Activated CD4-positive, alpha-beta T cell treated with anti-CD3 and anti-CD28 coated beads, Interleukin-2, amount 10 ng/mL, durations not matched to agents 7 days and 5 days (primary cell): ENCODE measurements at regions not wholly inside any gene's neighbourhood (a gene's known extent, or its start where the extent isn't known, plus 50 kb on each side); places are given as distances from the start of the nearest gene placed in this dataset.

Experiments
- CTCF ChIA-PET: fragments of 350-600 bp; sonication (Branson Sonifier 250); formaldehyde crosslinking; loops from one replicate; lab custom pipeline; 2021; ENCODE audit warnings: antibody characterized with exemption; lab: Charles Lee
- POLR2A ChIA-PET: fragments of 350-600 bp; sonication (Branson Sonifier 250); formaldehyde crosslinking; loops from one replicate; lab custom pipeline; 2021; ENCODE audit warnings: antibody characterized with exemption; lab: Charles Lee
- DNase-seq: peaks from one replicate; pipeline ENCODE4 v3.0.0-alpha.2; 2020
- H3K27ac Mint-ChIP-seq: one replicate; pipeline ENCODE4 v1.8.0; 2021; ENCODE audit warnings: mild to moderate bottlenecking, moderate library complexity, mixed read lengths
- H3K27me3 Mint-ChIP-seq: one replicate; pipeline ENCODE4 v1.8.0; 2021; ENCODE audit warnings: mixed read lengths
- H3K36me3 Mint-ChIP-seq: one replicate; pipeline ENCODE4 v1.8.0; 2021; ENCODE audit warnings: low read depth, mixed read lengths
- H3K4me1 Mint-ChIP-seq: one replicate; pipeline ENCODE4 v1.8.0; 2021; ENCODE audit warnings: mixed read lengths
- H3K4me3 Mint-ChIP-seq: one replicate; pipeline ENCODE4 v1.8.0; 2021; ENCODE audit warnings: mild to moderate bottlenecking, moderate library complexity, mixed read lengths
- H3K9me3 Mint-ChIP-seq: one replicate; pipeline ENCODE4 v1.8.0; 2021; ENCODE audit warnings: mixed read lengths

DNA sequence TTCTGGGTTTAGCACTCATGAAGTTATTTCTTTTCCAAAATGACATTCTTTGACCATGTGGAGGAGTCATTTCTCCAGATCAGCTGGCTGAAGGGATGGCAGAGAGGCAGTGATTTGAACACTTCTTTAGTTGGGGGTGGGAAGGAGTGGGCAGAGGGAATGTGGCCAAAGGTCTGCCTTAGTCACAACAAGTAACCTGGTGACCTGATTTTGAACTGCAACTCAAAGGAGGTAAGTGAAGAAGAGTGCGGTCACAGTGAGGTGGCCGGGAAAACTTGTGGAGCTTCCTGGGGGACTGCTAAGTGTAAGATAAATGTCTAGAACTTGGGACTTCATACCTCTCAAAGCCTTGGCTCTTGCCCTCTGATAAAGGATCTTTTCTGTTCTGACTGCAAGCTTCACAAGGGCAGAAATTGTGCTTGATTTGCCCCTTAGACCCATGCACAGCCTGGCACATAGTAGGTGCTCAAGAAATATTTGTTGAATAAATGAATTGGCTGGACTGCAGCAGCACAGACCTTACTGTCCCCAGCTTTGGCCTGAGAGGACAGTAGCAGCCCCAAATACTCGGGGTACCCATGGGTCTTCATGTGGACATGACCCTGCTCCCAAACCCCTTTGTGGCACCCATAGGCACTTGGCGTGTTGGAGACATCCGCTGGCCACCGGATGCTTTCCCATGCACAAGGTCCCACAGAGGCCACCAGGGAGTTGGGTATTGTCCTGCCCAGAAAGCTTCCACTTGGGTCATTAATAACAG is 99.0 kb upstream of the ALX4 start:
- ChIA-PET POLR2A (no interaction called here), CTCF (no interaction called here)
- no peak overlapping the region for H3K4me3 Mint-ChIP-seq
- H3K4me1 Mint-ChIP-seq = no peaks in the 10 kb centered on the region
- H3K27ac Mint-ChIP-seq = no peak overlapping the region
- H3K36me3 Mint-ChIP-seq = no peaks in the 10 kb centered on the region
- no peak for DNase-seq
- peaks cover 8% of the 10 kb centered on the region for H3K27me3 Mint-ChIP-seq
- peaks cover 2% of the 10 kb centered on the region for H3K9me3 Mint-ChIP-seq

DNA sequence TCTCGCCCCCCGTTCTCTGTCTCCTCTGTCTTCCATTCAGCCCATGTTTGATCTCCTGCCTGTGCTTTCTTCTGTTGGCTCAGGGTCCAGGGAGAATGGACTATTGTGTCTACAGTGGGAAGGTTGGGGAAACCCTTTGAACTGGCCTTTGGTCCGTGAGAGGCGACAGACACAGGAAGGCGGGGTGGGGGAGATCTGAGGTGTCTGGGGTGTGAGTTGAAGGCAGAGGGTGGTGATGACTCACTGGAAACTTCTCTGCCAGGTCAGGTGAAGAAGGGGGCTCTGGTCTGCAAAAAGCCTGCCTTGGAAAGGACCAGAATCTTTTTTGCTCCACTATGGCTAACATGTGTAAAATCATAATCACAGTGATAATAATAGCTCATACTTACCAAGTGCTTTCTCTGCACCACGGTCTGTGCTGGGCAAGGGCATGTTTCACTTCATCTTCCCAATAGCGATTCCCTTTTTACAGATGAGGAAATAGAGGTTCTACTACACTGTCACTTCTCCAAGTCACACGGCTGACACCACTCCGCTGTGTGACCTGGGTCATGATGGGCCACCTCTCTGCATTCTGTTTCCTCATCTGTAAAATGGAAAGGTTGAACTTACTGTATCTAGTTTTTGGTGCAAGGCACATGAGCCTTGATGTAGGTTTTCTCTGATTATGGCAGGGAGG is 99.8 kb upstream of the ALX4 start:
- no peak for DNase-seq
- CTCF ChIA-PET = no interaction called here
- Mint-ChIP-seq H3K36me3 (no peaks in the 10 kb centered on the region), H3K27ac (no peak overlapping the region), H3K27me3 (peaks cover 12% of the 10 kb centered on the region), H3K4me3 (no peak overlapping the region), H3K9me3 (peaks cover 2% of the 10 kb centered on the region), H3K4me1 (no peaks in the 10 kb centered on the region)
- POLR2A ChIA-PET = no interaction called here

DNA sequence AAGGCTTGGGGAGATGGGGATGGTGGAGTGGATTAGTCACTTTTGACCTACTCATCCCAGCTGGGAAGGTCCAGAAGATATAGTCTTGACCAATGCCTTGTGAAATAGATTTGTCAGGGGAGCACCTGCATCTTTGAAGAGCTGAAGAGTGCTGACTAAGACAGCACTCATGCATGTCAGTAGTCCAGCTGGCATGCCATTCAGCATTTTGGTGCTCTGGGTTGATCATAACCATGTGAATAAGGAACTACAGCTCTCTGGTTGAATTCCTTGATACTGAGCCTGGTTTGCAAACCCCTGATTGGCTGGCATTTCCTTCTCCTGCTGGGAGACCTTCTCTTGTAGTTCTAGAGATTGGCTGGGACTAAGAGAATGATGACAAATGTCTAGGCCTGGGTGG is 106.8 kb upstream of the ALX4 start:
- H3K9me3 Mint-ChIP-seq = peaks cover 2% of the 10 kb centered on the region
- no peak overlapping the region for H3K27ac Mint-ChIP-seq
- no peaks in the 10 kb centered on the region for H3K36me3 Mint-ChIP-seq
- POLR2A ChIA-PET = no interaction called here
- H3K4me1 Mint-ChIP-seq = no peaks in the 10 kb centered on the region
- CTCF ChIA-PET = interaction anchor here (0.5 to 1.2 kb wide), 2 partner anchors 23 to 139 kb away, joined by 3 read pairs; no protein-coding TSS in a partner anchor
- DNase-seq = no peak
- peaks cover 22% of the 10 kb centered on the region for H3K27me3 Mint-ChIP-seq
- H3K4me3 Mint-ChIP-seq = no peak overlapping the region

DNA sequence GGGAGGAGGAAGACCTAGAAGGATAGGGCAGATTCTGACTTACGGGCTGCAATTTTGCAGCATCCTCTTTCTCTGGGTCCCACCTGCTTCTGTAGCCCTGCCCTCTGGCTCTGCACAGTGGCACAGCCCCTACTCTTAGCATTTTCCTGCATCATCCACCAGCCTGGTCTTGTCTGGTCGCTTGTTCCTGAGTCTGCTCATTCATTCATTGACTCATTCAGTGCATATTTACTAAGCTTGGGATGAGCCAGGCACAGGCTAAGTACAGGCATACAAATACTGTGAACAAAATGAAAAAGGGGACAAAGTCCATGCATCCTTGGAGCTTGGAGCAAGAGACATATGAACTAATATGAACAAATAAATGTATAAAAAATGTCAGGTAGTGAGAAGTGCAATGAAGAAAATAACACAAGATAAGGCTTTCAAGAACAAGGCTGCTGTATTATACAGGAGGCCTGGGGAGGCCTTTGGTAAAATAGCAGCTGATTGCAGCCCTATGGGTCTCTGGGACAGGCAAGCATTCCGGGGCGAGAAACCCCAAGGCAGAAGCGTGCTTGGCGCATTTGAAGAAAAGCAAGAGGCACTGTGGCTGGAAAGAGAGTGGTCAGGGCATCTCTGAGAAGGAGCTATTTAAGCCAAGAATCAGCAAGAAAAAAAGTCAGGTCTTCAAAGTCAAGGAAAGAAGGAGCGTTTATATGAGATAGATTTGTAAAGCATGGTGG is 108.0 kb upstream of the ALX4 start:
- Mint-ChIP-seq H3K4me1 (no peaks in the 10 kb centered on the region), H3K27ac (no peak overlapping the region), H3K36me3 (no peaks in the 10 kb centered on the region), H3K9me3 (no peaks in the 10 kb centered on the region), H3K4me3 (no peak overlapping the region), H3K27me3 (peaks cover 17% of the 10 kb centered on the region)
- no peak for DNase-seq
- ChIA-PET POLR2A (no interaction called here), CTCF (interaction anchor here (1.2 kb wide), 1 partner anchor 21 kb away, joined by 3 read pairs; no protein-coding TSS in a partner anchor)

DNA sequence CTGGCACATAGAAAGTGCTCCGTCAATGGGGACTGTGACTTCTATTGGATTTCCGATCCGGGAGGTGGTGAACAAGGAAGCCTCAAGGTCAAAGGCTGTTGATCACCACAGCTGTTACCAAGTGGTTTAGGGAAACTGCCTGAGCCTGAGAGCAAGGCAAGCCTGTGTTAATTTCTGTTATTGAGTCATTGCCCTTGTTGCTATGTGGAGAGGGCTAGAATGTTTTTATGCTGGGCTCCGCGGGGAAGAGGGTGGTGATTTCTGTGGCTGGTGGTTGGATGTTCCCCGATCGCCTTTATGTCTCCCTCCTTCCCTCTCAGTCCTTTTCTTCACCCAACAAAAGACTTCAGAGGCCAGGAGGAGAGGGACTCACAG is 108.5 kb upstream of the ALX4 start:
- H3K4me3 Mint-ChIP-seq = no peak overlapping the region
- no peaks in the 10 kb centered on the region for H3K4me1 Mint-ChIP-seq
- no peaks in the 10 kb centered on the region for H3K36me3 Mint-ChIP-seq
- peaks cover 17% of the 10 kb centered on the region for H3K27me3 Mint-ChIP-seq
- DNase-seq = no peak
- ChIA-PET POLR2A (no interaction called here), CTCF (no interaction called here)
- H3K9me3 Mint-ChIP-seq = no peaks in the 10 kb centered on the region
- no peak overlapping the region for H3K27ac Mint-ChIP-seq

DNA sequence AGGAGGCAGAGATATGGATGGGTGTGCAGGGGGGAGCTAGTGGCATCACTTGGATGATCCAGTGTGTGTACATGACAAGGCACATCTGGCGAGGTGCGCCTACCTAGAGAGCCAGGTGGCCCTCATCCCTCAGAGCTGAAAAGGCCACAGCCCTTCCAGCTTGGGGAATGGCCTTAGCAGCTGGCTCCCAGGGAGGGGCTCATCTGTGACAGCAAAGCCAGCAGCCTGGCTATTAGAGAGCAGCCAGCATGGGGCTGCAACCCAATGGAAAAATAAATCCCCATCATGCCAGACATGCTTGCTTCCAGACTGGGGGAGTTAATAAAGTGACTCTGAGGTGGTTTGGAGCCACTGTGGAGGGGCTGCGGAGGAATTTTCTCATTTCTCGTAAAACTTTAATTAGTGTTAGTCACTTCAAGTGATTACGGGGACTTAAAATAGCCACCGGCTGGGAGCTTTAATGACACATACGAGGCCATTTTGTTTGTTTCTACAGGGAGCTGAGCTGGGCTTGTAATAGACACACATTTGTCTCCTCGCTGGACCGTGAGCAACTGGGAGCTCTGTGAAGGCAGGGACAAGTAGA is 111.2 kb upstream of the ALX4 start:
- Mint-ChIP-seq H3K27ac (no peak overlapping the region), H3K4me1 (no peaks in the 10 kb centered on the region), H3K36me3 (no peaks in the 10 kb centered on the region), H3K9me3 (no peaks in the 10 kb centered on the region), H3K4me3 (no peak overlapping the region), H3K27me3 (peaks cover 9% of the 10 kb centered on the region)
- POLR2A ChIA-PET = no interaction called here
- CTCF ChIA-PET = no interaction called here
- DNase-seq = no peak

DNA sequence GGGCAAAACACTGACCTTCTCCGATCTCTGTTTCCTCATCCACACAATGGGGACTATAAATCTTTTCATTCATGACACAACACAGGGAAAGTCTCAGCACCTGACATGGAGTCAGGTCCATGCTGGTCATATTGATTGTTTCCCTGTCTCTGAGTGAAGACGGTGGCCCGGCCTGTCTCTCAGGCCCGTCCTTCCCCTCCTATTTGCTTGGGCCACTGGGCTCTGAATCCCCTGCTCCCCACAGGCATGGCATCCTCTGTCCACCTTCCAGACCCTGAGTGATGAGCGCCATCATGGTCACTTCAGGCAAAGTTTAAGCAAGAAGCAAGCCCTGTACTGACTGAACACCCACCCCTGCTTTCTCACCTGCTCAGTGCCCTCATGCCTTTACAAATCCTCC is 113.3 kb upstream of the ALX4 start:
- no peaks in the 10 kb centered on the region for H3K9me3 Mint-ChIP-seq
- H3K4me3 Mint-ChIP-seq = no peak overlapping the region
- CTCF ChIA-PET = no interaction called here
- POLR2A ChIA-PET = no interaction called here
- DNase-seq = no peak
- no peaks in the 10 kb centered on the region for H3K4me1 Mint-ChIP-seq
- peaks cover 3% of the 10 kb centered on the region for H3K27me3 Mint-ChIP-seq
- no peak overlapping the region for H3K27ac Mint-ChIP-seq
- no peaks in the 10 kb centered on the region for H3K36me3 Mint-ChIP-seq

DNA sequence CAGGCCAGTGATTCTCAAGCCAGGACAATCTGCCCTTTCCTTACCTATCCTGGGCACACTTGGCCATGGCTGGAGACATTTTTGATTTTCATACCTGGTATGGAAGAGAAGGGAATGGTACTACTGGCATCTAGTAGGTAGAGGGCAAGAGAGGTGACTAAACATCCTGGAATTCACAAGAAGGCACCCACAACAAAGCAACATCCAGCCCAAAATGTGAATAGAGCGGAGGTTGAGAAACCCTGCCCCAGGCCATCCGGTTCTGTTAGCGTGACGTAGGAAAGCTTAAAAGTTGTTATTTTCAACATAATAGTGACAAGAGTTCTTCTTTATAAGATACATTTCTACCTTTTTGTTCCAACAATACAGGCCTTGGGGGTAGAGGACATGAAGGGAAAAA is 114.9 kb upstream of the ALX4 start:
- Mint-ChIP-seq H3K27me3 (peaks cover 3% of the 10 kb centered on the region), H3K36me3 (no peaks in the 10 kb centered on the region), H3K9me3 (no peaks in the 10 kb centered on the region), H3K27ac (no peak overlapping the region), H3K4me3 (no peak overlapping the region), H3K4me1 (no peaks in the 10 kb centered on the region)
- no peak for DNase-seq
- CTCF ChIA-PET = no interaction called here
- POLR2A ChIA-PET = no interaction called here

DNA sequence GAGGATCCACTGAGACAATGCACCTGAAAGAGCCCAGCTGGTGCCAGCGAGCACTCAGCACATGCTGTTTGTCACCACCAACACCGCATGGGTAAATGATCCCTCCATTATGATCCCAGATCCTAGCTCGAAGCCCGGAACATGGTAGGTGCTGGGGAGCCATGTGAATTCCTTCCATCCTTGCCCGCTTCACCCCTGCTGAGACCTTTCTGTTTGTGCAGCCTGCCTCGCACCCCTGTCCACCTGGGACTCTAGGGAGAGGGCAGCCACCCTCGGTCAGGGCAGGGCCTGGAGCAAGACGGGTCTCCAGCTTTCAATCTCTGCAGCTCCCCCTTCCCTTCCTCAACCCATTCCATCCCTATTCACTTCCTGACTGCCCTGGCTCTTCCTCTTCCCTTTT is 116.2 kb upstream of the ALX4 start:
- ChIA-PET CTCF (no interaction called here), POLR2A (no interaction called here)
- H3K4me1 Mint-ChIP-seq = no peaks in the 10 kb centered on the region
- peaks cover 2% of the 10 kb centered on the region for H3K27me3 Mint-ChIP-seq
- DNase-seq = no peak
- no peak overlapping the region for H3K4me3 Mint-ChIP-seq
- no peaks in the 10 kb centered on the region for H3K36me3 Mint-ChIP-seq
- no peak overlapping the region for H3K27ac Mint-ChIP-seq
- no peaks in the 10 kb centered on the region for H3K9me3 Mint-ChIP-seq

DNA sequence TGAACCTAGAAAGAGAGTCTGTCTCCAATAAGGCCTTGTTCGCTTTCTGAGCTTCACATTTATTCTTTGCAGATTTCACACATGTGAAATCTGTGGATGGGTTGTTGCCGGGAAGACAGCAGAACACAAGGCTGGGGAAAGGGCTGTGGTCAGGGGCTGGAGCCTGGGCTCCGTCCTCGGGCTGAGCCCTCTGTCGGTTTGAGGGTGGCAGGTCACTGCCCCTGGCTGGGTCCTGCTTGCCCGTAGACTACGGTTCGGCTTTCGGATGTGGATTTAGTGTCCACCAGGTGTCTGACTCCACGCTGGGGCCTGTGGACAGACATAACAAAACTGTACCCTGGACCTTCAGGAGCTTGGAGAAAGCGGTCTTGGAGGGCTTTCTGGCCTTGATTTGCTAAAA is 117.0 kb upstream of the ALX4 start:
- no peak overlapping the region for H3K27ac Mint-ChIP-seq
- CTCF ChIA-PET = no interaction called here
- H3K4me1 Mint-ChIP-seq = no peaks in the 10 kb centered on the region
- DNase-seq = no peak
- POLR2A ChIA-PET = no interaction called here
- H3K4me3 Mint-ChIP-seq = no peak overlapping the region
- no peaks in the 10 kb centered on the region for H3K9me3 Mint-ChIP-seq
- no peaks in the 10 kb centered on the region for H3K36me3 Mint-ChIP-seq
- peaks cover 7% of the 10 kb centered on the region for H3K27me3 Mint-ChIP-seq

DNA sequence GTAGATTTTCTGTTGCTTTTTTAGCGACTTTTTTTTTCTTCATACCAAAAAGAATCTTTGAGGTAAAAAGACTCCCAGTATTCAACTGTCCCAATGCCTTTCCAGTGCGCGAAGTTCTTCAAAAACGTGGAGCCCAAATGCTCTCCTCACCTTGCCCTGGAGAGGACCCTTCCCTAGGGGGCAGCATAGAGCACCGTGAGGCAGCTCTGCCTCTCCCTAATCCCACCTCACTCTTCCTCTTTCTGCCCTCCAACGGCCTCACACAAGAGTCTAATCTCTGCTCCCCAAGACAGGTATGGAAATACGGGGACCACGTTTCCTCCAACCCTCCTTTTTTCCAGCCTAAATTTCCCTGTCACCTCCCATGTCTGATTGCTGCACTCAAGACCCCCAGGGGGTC is 117.5 kb upstream of the ALX4 start:
- POLR2A ChIA-PET = no interaction called here
- H3K9me3 Mint-ChIP-seq = no peaks in the 10 kb centered on the region
- DNase-seq = peak; percentile 13
- peaks cover 7% of the 10 kb centered on the region for H3K27me3 Mint-ChIP-seq
- no peak overlapping the region for H3K27ac Mint-ChIP-seq
- no peaks in the 10 kb centered on the region for H3K4me1 Mint-ChIP-seq
- H3K4me3 Mint-ChIP-seq = no peak overlapping the region
- CTCF ChIA-PET = no interaction called here
- no peaks in the 10 kb centered on the region for H3K36me3 Mint-ChIP-seq

DNA sequence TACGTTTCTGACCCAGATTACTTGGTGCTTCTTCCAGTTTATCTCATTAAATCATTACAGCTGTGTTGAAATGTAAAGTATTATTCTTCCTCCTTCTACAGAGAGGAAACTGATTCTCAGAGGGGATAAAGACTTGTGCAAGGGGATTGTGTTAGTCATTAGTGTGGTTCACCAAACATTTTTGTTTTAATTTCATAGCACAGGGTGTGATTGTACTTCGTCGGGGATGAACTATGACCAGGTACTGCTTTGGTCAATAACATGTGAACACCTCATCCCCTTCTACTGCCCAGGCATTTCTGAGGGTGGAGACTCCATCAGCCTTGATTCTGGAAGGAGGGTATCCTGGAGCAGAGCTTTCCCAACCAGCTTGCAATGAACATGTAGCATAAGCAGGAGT is 120.2 kb upstream of the ALX4 start:
- Mint-ChIP-seq H3K36me3 (no peaks in the 10 kb centered on the region), H3K9me3 (no peaks in the 10 kb centered on the region), H3K27ac (no peak overlapping the region), H3K4me1 (no peaks in the 10 kb centered on the region), H3K27me3 (peaks cover 14% of the 10 kb centered on the region), H3K4me3 (no peak overlapping the region)
- no peak for DNase-seq
- ChIA-PET POLR2A (no interaction called here), CTCF (no interaction called here)

DNA sequence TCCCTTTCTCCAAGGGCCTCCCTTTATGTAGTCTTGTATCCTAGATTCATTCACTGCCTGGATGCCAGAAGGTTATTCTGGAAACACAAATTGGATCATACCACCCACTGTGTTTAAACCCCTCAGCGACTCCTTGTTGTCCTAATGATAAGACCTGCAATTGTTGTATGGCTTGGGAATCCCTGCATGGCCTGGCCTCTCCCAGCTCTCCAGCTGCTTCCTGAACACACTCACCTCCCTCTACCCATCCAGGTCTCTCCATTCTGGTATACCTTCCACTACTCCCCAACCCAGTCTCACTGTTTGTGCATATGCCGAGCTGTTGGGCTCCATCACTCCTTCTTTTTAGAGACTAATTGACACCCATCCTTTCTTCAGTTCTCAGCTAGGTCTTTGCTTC is 124.3 kb upstream of the ALX4 start:
- DNase-seq = no peak
- Mint-ChIP-seq H3K4me1 (no peaks in the 10 kb centered on the region), H3K27ac (no peak overlapping the region), H3K36me3 (no peaks in the 10 kb centered on the region), H3K9me3 (no peaks in the 10 kb centered on the region), H3K27me3 (peaks cover 25% of the 10 kb centered on the region), H3K4me3 (no peak overlapping the region)
- CTCF ChIA-PET = no interaction called here
- POLR2A ChIA-PET = no interaction called here
